ENCODE measurements at regions not wholly inside any gene's neighbourhood (a gene's known extent, or its start where the extent isn't known, plus 50 kb on each side); places are given as distances from the start of the nearest gene placed in this dataset.

GRCh38 chr5:145237843-145238242 lies 597.3 kb downstream of the PRELID2 start:
- DNase-seq, result peak; percentile 14

- DNase-seq, result no peak
These were observed 598.2 kb downstream of the PRELID2 start for GRCh38 chr5:145236983-145237382.

DNA sequence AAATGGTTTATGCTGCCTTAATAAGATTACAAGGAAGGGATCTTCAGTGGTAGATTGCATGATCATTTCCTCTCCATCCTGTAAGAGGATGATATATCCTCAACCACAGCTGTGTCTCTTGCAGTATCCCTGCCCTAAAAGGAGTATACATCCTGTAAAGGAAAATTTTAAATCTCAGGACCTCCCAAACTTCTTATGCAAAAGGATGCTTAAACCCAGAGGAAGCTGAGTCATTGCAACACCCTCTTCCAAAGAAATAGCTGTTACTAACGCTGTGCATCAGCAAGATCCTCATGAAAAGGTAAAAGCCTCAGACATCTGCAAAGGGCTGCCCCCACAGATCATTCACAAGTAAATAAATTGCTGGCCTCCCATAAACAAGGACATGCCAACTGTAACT lies 599.0 kb downstream of the PRELID2 start:
- DNase-seq, result no peak

DNA sequence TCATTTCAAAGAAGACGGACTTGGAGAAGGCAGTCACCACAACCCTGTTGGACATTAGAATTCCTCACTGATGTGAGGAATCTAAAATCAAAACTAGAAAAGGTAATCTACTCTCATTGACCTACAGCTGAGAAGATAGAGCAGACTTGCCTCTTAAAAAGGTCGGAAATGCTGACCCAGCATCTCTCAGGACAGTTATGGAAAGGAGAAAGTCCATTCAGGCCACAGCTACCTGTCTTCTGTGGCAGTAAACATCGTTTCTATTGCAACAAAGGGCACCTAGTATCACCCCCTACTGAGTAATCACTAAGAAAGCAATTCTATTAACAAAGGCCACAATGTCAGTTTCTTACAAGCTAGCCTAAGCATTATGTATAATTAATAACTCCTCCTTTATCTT lies 601.7 kb downstream of the PRELID2 start:
- no peak for DNase-seq

- DNase-seq, result no peak
These were observed 604.4 kb downstream of the PRELID2 start for GRCh38 chr5:145230781-145231180.

DNA sequence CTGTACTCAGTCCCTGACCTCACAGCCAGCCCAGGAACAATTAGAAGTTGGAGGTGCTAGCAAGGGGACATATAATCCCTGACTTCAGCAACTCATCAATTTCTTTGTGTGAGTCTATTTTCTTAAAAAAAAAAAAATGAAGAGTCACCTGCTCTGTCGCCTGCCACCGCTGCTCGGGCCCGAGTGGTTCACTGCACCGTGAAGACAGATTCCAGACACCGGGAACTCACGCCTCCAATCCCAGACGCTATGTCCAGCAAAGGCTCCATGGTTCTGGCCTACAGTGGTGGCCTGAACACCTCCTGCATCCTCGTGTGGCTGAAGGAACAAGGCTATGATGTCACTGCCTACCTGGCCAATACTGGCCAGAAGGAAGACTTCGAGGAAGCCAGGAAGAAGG lies 606.6 kb downstream of the PRELID2 start:
- no peak for DNase-seq

DNA sequence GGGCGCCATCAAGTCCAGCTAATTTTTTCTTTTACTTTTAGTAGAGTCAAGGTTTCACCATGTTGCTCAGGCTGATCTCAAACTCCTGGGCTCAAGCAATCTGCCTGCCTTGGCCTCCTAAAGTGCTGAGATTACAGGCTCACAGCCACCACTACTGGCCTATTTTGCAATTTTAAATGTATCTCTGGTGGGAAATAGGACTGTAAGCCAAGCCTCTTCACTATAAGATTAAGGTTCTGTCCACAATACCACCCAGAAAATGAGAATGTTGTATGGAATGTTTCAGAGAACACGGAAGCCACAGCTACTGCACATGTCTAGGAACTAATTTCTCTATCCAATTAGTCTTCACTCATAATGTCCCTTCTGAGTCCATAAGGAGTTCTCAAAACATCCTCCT lies 607.3 kb downstream of the PRELID2 start:
- DNase-seq, result no peak

DNA sequence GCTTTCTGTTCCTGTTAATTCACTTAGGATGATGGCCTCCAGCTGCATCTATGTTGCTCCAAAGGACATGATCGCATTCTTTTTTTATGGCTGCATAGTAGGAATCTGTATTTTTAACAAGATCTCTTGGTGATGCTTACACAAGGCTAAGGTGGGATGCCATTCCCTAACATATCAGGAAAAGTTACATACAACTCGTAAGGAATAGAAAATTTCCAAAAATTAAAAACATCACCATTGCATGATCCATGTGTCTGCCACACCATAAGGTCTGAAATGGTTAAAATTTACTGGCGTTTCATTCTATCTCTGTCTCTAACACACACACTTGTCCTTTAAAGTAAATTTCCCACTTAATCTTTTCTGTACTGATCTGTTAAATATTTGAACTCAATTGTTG lies 608.4 kb downstream of the PRELID2 start:
- DNase-seq, result no peak

DNA sequence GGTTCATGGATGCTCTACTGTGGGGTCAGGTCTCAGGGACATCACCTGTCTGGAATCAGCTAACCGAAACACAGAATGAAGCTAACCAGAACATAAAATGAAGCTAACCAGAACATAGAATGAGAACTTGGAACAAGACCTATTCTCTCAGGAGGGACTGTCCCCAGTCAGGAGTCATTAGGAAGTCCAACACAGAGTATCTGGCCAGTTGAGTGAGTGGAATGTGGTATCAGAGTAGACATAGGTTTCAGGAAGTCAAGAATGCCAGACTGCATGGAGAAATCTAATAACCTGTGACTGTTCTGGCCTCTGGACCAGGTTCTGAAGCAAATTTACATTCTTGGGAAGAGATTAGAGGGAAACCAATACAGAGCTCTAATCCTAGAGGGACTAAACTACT lies 609.6 kb downstream of the PRELID2 start:
- DNase-seq, result no peak

- no peak for DNase-seq
These were observed 611.6 kb downstream of the PRELID2 start for GRCh38 chr5:145223582-145223981.

DNA sequence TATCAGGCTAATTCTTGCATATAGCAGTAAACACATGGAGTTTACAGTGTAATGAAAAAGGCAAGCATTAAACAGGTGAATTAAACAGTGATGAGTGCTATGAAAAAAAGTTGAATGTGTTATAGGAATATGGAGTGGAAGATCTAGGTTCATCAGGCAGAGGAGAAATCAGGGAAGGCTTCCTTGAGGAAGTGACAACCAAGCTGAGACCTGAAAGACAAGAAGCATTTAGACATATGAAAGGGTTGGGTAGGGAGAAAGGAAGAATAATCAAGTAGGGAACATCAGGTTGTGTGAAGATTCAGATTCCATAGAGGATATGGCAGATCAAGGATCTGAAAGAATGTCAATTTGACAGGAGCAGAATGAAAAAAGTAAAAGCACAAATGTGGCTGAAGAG lies 612.5 kb downstream of the PRELID2 start:
- no peak for DNase-seq

GRCh38 chr5:145221416-145221815 lies 613.7 kb downstream of the PRELID2 start:
- no peak for DNase-seq

DNA sequence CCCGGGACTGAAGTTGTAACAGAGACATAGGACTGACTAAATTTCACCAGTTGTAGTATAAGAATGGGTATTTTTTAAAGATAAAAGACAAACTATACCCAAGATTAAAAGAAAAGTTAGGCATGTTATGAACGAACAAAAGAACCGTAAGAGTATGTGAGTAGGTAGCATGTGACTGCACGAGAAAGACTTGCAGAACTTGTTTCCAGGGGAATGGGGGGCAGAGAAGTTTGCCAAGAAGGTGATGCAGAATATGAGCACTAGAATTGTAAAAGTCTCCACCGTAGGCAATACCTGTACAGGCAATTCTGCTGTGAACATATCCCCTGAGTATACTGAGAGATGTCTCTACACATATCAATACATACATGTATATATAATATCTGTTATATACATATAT lies 614.7 kb downstream of the PRELID2 start:
- no peak for DNase-seq

DNA sequence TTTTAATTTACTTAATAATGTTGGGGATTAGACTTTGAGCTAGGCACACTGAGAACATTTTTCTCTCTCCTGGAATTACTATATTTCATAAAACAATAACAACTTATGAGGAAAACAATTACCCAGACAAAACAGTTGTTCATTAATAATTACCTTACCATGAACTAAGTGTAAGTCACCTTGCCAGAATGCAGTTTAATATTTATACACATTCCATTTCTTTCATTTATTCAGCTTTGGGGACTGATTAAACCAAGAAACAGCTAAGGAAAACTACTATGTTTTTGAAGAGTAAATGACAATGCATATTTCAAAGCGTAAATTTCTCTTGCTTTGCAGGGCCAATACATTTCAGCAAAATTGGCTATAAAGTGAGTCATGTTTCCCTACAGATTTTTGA lies 616.2 kb downstream of the PRELID2 start:
- no peak for DNase-seq

- DNase-seq, result no peak
These were observed 617.1 kb downstream of the PRELID2 start for GRCh38 chr5:145218019-145218418.

DNA sequence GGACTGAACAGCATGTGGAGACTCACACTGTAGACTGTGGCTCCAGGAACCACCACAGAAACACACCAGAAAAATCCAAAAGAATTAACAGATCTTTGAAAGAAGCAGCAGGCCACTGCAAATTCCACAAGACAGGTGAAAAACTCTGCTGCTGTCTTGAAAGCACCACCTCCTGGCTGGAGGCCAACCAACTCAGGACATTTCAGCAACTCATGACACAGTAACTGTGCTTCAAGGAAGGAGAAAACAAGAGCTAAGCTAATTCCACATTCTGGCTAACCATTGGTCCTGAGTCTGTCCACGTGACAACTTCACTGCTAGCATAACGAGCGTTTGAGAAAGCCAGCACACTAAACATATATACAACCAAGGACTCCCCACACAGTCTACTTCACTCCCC lies 625.1 kb downstream of the PRELID2 start:
- no peak for DNase-seq

DNA sequence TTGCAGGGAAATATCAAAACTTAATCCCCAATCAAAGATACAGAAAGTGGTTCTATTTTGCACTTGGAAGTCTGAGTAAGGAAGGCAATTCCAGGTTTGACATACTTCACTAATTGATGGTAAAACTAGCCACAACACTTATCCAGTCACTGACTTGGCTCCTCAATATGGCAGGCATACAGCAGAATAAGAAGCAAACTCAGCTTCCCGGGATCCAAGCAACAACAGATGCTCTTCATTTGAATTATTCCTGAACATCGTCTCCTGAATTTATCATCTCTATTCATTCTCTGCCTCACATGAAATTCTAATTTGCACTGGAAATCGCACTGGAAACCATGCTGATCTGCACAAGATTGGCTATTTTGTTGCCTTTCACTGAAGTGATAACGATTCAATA lies 629.6 kb downstream of the PRELID2 start:
- DNase-seq, result no peak

DNA sequence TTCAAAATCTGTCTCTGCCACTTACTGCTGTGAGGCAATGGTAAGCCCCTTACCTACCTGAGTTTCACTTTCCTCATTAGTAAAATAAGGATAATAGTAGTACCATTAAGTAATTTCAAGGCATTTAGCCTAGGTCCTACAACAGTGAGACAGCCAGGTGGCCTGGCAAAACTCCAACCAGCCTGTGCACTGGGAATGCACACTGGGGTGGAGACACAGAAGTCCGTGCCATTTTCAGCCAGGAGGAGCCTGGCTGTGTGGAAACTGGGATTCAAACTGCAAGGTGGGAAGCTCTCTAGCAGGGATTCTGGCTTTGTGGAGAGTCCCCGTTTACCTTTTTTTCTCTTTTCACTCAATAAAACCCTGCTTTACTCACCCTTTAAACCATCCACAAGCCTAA lies 630.4 kb downstream of the PRELID2 start:
- DNase-seq, result peak; percentile 55

DNA sequence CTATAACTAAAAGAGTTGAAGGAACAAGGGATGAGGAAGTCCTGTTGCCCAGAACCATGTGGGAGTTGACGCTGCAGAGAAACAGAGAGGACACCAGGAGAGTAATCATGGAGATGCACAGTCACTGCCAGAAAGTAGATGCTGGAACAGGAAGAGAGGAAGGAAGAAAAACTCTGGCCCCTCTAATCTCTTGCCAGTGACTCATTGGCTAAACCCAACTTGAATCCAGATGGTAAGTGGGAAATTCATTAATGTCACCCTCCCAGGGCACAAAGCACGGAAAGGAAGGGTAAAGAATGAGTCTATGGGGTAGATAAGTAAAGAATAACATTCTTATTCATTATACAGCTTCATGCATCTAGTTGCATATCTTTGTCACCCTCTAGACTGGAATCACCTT lies 631.9 kb downstream of the PRELID2 start:
- DNase-seq, result no peak

DNA sequence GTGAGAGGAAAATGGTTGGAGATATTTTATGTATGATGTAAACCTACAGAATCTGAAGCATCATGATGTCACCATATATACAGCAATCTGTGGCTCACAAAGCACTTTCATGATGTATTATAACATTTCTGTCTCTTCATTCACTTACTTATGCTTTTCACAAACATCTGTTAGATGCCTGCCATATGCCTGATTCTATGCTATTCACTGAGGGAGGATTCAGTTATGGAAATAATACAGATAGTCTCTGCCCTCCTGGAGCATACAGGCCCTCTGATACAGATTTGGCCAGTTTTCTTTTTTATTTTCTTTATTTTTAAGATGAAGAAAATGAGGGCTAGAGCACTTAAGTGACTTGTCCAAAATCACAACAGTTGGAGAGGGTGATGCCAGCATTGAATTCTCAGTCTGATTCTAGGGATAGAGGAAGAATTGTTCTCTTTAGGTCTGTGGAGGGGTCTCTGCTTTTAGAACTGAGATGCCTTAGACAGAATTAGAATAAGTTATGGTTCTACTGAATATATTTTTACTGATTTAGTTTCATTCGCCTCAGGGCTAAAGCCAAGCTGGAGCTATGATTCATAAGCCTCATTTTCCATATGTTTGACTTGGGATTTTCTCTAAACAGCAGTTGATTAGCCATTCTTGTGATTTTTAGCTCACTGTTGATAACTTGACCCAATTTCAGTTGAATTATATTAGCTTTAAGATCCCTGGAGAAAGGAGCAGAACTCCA lies 636.4 kb downstream of the PRELID2 start:
- DNase-seq, result no peak

GRCh38 chr5:145189746-145190145 lies 645.4 kb downstream of the PRELID2 start:
- no peak for DNase-seq

DNA sequence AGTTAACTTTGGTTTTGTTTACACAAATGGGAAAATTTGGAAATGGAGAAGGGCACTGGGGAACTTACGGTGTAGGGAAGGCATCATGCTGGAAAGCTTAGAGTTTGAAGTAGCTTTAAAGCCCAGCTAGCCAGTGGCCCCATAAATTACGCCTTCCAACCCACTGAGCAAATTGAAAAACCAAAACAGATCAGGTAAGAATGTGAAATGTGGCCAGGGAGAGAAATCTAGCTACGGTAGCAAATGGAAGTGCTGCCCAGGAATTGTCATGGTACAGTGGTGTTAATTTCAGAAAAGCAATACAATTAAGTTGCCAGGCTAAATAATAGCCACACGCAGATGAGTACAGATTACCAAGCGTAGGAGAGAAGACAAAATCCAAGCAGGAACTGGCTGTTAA lies 654.8 kb downstream of the PRELID2 start:
- DNase-seq, result no peak

DNA sequence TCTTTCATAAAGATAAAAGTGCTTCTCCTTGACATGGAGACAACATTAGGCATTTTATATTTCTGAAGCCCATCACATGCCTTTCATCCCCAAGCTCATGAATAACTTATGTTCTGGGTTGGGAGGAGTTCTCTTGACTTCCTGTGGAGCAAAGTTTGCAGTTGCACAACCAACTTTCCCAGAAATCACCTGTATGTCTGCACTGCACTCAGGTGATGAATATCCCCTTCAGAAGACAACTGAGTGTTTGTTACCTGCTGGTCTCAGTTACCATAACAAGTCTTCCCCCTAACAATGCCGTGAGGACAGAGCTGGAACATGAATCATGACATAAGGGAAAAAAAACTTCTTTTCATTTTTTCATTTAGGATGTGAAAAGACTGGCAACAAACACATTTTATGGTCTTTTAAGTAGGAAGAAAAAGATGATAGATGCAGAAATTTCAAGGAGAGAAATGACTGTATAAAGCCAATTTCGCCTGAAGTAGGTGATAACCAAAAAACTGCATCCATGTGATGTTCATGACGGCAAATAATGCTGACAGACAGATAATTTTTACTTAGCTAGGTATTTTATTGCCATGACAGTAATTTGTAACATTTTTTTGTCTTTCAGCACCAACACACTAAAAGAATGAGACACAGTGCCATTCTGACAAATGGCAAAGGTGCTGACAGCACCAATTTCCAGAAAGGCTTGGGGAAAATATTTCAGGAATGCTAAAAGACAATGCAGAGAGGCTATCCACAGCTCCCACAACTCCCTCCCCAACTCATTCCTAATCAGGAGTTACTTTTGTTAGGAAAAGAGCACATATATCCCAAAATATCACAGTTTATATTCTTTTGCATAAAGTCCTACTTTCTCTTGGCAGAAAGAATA lies 656.3 kb downstream of the PRELID2 start:
- no peak for DNase-seq

DNA sequence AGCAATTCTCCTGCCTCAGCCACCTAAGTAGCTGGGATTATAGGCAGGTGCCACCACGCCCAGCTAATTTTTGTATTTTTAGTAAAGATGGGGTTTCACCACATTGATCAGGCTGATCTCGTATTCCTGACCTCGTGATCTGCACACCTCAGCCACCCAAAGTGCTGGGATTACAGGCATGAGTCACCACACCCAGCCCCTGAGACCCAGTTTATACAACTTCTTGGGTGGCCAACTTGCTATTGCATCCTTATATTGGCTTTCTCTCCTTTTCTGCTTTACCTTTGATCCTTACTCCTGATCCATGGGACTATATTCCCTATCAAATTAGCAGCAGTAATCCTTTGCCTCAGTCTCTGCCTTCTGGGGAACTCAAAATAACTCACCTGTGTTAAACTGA lies 659.1 kb downstream of the PRELID2 start:
- DNase-seq, result no peak

GRCh38 chr5:145166110-145166509 lies 669.0 kb downstream of the PRELID2 start:
- DNase-seq, result no peak

Data from NCI-H1105 (cell line).